Astrocyte (in vitro differentiated cells and primary cell): ENCODE measurements at regions not wholly inside any gene's neighbourhood (a gene's known extent, or its start where the extent isn't known, plus 50 kb on each side); places are given as distances from the start of the nearest gene placed in this dataset.
A peak's percentile ranks its signal among the peaks of the same experiment; 100 is the strongest.

Source experiments
- DNase-seq: peaks from one replicate; pipeline ENCODE4 v3.0.0-alpha.2; 2010; ENCODE audit warnings: low read depth
- FAIRE-seq: peaks from 2 replicates; lab custom pipeline; 2011; peaks lifted over from hg19 to GRCh38; lab: Jason Lieb, UNC
- H2AFZ ChIP-seq: 2 replicates; pipeline ENCODE4 v1.6.0; 2012; ENCODE audit warnings: low read depth, low read length, inconsistent platforms
- H3K27ac ChIP-seq: 2 replicates; pipeline ENCODE4 v1.5.1; 2011; ENCODE audit warnings: low read depth, low read length, inconsistent platforms
- H3K27me3 ChIP-seq: 2 replicates; pipeline ENCODE4 v1.6.0; 2011; ENCODE audit warnings: low read length, inconsistent platforms; ENCODE audit not compliant: insufficient read depth
- H3K36me3 ChIP-seq: 2 replicates; pipeline ENCODE4 v1.5.1; 2011; ENCODE audit warnings: low read length, inconsistent platforms; ENCODE audit not compliant: insufficient read depth
- H3K4me1 ChIP-seq: 2 replicates; pipeline ENCODE4 v1.5.1; 2011; ENCODE audit warnings: low read length, inconsistent platforms; ENCODE audit not compliant: insufficient read depth
- H3K4me2 ChIP-seq: 2 replicates; pipeline ENCODE4 v1.6.0; 2012; ENCODE audit warnings: low read length, inconsistent platforms
- H3K4me3 ChIP-seq: 2 replicates; pipeline ENCODE4 v1.5.1; 2011; ENCODE audit warnings: low read depth, mild to moderate bottlenecking, low read length, inconsistent platforms; ENCODE audit not compliant: insufficient read depth
- H3K79me2 ChIP-seq: 2 replicates; pipeline ENCODE4 v1.6.0; 2012; ENCODE audit warnings: mild to moderate bottlenecking, low read length, inconsistent platforms; ENCODE audit not compliant: insufficient read depth
- H3K9ac ChIP-seq: 2 replicates; pipeline ENCODE4 v1.6.0; 2012; ENCODE audit warnings: mild to moderate bottlenecking, low read length, inconsistent platforms
- H3K9me3 ChIP-seq: 2 replicates; pipeline ENCODE4 v1.5.1; 2012; ENCODE audit warnings: low read depth, mild to moderate bottlenecking, low read length, inconsistent platforms; ENCODE audit not compliant: insufficient read depth
- H4K20me1 ChIP-seq: 2 replicates; pipeline ENCODE4 v1.6.0; 2012; ENCODE audit warnings: low read length, inconsistent platforms; ENCODE audit not compliant: insufficient read depth
- H3K27ac Mint-ChIP-seq: one replicate; pipeline ENCODE4 v1.8.0; 2021; ENCODE audit warnings: mild to moderate bottlenecking, mixed read lengths; ENCODE audit not compliant: unreplicated experiment
- H3K27me3 Mint-ChIP-seq: one replicate; pipeline ENCODE4 v1.8.0; 2021; ENCODE audit warnings: low read depth, mixed read lengths; ENCODE audit not compliant: unreplicated experiment
- H3K36me3 Mint-ChIP-seq: one replicate; pipeline ENCODE4 v1.8.0; 2021; ENCODE audit warnings: low read depth, mixed read lengths; ENCODE audit not compliant: unreplicated experiment
- H3K4me1 Mint-ChIP-seq: one replicate; pipeline ENCODE4 v1.8.0; 2021; ENCODE audit warnings: low read depth, mixed read lengths; ENCODE audit not compliant: unreplicated experiment
- H3K4me3 Mint-ChIP-seq: one replicate; pipeline ENCODE4 v1.8.0; 2021; ENCODE audit warnings: mild to moderate bottlenecking, moderate library complexity, mixed read lengths; ENCODE audit not compliant: unreplicated experiment
- H3K9me3 Mint-ChIP-seq: one replicate; pipeline ENCODE4 v1.8.0; 2021; ENCODE audit warnings: mild to moderate bottlenecking, mixed read lengths; ENCODE audit not compliant: unreplicated experiment
- EZH2 ChIP-seq: IDR thresholded peaks from 2 replicates; pipeline ENCODE4 v1.6.1; 2012; ENCODE audit warnings: mild to moderate bottlenecking, low read length, inconsistent platforms; ENCODE audit not compliant: insufficient read depth
- TF ChIP-seq, protein P1 (sequence below): IDR thresholded peaks from 2 replicates; pipeline ENCODE4 v1.5.1; 2011; ENCODE audit warnings: low read depth, mild to moderate bottlenecking, inconsistent platforms, low read length, moderate library complexity; ENCODE audit not compliant: insufficient read depth

DNA sequence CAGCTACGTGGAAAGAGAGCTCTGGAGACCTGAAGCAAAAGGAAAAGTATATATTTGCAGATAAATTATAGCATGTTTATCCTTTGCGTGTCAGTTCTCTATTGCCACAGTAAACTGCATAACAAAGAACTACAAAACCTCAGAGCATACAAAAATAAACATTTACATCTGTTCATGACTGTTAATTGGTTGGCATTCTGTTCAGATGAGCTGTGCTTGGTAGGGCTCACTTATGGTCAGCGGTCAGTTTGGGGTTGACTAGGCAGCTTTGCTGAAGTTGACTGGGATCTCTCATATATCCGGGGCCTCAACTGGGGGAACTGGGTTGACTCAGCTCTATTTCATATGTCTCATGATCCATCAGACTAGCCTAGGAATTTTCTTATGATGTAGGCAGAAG is 257.7 kb downstream of the TLE1 start:
- no peaks in the 10 kb centered on the region for H4K20me1 ChIP-seq
- H3K79me2 ChIP-seq: no peaks in the 10 kb centered on the region
- H3K36me3 ChIP-seq: no peaks in the 10 kb centered on the region
- TF ChIP-seq EZH2: no peak
- TF ChIP-seq, protein P1, sequence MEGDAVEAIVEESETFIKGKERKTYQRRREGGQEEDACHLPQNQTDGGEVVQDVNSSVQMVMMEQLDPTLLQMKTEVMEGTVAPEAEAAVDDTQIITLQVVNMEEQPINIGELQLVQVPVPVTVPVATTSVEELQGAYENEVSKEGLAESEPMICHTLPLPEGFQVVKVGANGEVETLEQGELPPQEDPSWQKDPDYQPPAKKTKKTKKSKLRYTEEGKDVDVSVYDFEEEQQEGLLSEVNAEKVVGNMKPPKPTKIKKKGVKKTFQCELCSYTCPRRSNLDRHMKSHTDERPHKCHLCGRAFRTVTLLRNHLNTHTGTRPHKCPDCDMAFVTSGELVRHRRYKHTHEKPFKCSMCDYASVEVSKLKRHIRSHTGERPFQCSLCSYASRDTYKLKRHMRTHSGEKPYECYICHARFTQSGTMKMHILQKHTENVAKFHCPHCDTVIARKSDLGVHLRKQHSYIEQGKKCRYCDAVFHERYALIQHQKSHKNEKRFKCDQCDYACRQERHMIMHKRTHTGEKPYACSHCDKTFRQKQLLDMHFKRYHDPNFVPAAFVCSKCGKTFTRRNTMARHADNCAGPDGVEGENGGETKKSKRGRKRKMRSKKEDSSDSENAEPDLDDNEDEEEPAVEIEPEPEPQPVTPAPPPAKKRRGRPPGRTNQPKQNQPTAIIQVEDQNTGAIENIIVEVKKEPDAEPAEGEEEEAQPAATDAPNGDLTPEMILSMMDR: no peak
- Mint-ChIP-seq H3K4me3 (no peak overlapping the region), H3K27me3 (no peaks in the 10 kb centered on the region), H3K27ac (no peak overlapping the region), H3K36me3 (no peaks in the 10 kb centered on the region), H3K9me3 (peaks cover 9% of the 10 kb centered on the region), H3K4me1 (no peaks in the 10 kb centered on the region)
- DNase-seq (peak; percentile 98), FAIRE-seq (no peak)
- H3K9ac ChIP-seq: peak overlapping the region; percentile 60
- H3K4me2 ChIP-seq: peak overlapping the region; percentile 61
- peak overlapping the region; percentile 25 for H3K4me3 ChIP-seq
- H3K4me1 ChIP-seq: peaks cover 2% of the 10 kb centered on the region
- H3K27ac ChIP-seq: peak overlapping the region; percentile 81
- no peak overlapping the region for H2AFZ ChIP-seq
- no peaks in the 10 kb centered on the region for H3K27me3 ChIP-seq
- H3K9me3 ChIP-seq: peaks cover 5% of the 10 kb centered on the region

DNA sequence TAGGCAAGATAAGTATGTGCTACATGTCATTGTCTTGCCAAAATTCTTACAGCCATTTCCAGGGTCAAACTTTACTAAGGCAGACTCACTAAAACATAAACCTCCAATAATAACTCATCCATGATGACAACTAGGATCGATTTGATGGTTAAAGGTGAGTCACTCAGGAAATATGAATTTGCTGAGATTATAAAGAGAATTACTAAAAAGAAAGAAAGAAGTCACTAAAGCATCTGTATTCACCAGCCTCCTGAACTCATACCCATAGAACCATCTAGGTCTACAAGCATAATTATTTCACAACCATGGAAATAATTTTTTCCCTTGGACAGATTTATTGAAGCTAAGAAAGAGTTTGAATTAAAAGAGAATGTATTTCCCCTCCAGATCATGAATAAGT is 258.6 kb downstream of the TLE1 start:
- Histone ChIP-seq H3K27ac (peak overlapping the region; percentile 81), H3K4me1 (peaks cover 2% of the 10 kb centered on the region)

DNA sequence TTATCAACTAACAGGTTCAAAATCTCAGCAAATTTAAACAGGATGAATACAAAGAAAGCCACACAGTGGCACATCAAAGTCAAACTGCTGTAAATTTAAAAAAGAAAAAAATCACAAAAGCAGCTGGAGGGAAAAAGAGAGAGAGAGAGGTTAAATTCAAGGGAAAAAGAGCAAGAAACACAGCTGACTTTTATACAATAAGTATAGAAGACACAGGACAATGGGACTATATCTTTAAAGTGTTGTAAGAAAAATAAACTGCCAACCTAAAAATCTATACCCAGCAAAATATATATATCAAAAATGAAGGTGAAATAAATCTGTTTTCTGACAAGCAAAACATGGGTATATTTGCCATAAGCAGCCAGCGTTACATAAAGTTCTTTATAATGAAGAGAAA is 261.5 kb downstream of the TLE1 start:
- Histone ChIP-seq H3K79me2 (no peaks in the 10 kb centered on the region), H3K4me1 (peaks cover 2% of the 10 kb centered on the region), H3K36me3 (no peaks in the 10 kb centered on the region), H4K20me1 (no peaks in the 10 kb centered on the region), H3K27me3 (no peaks in the 10 kb centered on the region), H3K4me3 (no peak overlapping the region), H3K4me2 (no peak overlapping the region), H2AFZ (no peak overlapping the region), H3K9ac (no peak overlapping the region), H3K27ac (no peak overlapping the region), H3K9me3 (peaks cover 5% of the 10 kb centered on the region)
- Mint-ChIP-seq H3K4me1 (no peaks in the 10 kb centered on the region), H3K27me3 (no peaks in the 10 kb centered on the region), H3K4me3 (no peak overlapping the region), H3K9me3 (peaks cover 13% of the 10 kb centered on the region), H3K36me3 (no peaks in the 10 kb centered on the region), H3K27ac (no peak overlapping the region)
- no peak for DNase-seq
- TF ChIP-seq, protein P1: no peak
- no peak for TF ChIP-seq EZH2
- no peak for FAIRE-seq

More for the DNA sequence above, 258.6 kb downstream of the TLE1 start:
- Histone ChIP-seq H3K36me3 (no peaks in the 10 kb centered on the region), H3K27me3 (no peaks in the 10 kb centered on the region), H4K20me1 (no peaks in the 10 kb centered on the region), H3K9ac (no peak overlapping the region), H3K9me3 (peaks cover 5% of the 10 kb centered on the region), H3K4me2 (no peak overlapping the region), H3K79me2 (no peaks in the 10 kb centered on the region), H2AFZ (no peak overlapping the region), H3K4me3 (no peak overlapping the region)
- TF ChIP-seq, protein P1: no peak
- no peak for TF ChIP-seq EZH2
- H3K4me1 Mint-ChIP-seq: no peaks in the 10 kb centered on the region
- peak; percentile 58 for DNase-seq
- FAIRE-seq: peak; percentile 82
- H3K27me3 Mint-ChIP-seq: no peaks in the 10 kb centered on the region
- H3K9me3 Mint-ChIP-seq: peaks cover 9% of the 10 kb centered on the region
- no peak overlapping the region for H3K4me3 Mint-ChIP-seq
- no peaks in the 10 kb centered on the region for H3K36me3 Mint-ChIP-seq
- no peak overlapping the region for H3K27ac Mint-ChIP-seq
